ENCODE measurements at regions not wholly inside any gene's neighbourhood (a gene's known extent, or its start where the extent isn't known, plus 50 kb on each side); places are given as distances from the start of the nearest gene placed in this dataset.

DNA sequence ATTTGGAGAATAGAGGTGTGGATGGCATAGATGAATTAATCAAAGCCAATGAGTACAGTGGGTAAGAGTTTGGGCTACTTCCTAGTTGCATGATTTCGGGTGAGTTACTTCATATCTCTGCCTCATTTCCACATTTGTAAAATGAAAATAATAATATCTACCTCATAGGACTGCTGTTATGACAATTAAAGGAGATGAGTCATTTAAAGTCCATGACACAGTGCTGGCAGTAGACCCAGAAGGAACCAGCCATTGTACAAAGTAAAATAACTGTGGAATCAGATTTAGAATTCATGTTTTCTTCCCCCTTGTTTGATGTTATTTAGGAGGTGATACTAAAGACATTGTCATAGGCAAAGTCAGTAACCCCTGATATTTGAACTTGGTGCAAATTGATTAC lies 139.5 kb upstream of the SLC27A6 start (continued):
- no peak for TF ChIP-seq NFRKB (IDR thresholded peaks at IDR 0.05)
- TF ChIP-seq FOSL1 (CRISPR knock-in tag; IDR thresholded peaks at IDR 0.05; ENCODE audit: borderline replicate concordance): no peak

DNA sequence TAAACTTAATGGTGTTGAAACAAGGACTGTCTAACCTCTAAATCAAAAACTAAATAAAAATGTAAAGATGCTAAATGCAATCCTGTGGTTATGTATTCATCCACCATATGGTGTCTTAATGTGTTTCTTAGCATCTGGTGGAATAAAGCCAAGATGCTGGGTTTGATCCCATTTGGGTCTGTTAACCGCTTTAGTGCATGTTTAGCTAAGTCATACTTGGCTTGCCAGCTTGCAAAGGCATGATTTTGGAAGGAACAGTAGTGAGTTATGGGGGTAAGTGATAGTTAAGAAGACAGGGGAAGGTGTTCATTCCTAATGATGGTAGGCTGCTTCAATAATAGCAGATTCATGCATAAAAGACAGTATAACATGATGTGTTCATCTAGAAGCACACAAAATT lies 139.0 kb upstream of the SLC27A6 start:
- in situ Hi-C loops (cut with HindIII; ENCODE audit: extremely low pct_ligation_motif_present, low pct_unique_long_range_greater_than_20kb): loop anchor here (25.0 kb wide), 1 partner anchor 614 kb away; no protein-coding TSS in a partner anchor
- ATAC-seq: no peak
- no peak for DNase-seq (ENCODE audit: low spot score)
- POLR2A ChIA-PET: no interaction called here
- H3K9me3 ChIP-seq (ENCODE audit: low read length): peaks cover 13% of the 10 kb centered on the region
- BruUV-seq (replicated peaks): no TSS peak
- no peaks in the 10 kb centered on the region for H3K79me2 ChIP-seq (ENCODE audit: insufficient read depth, low read length)
- intact Hi-C loops (cut with micrococcal nuclease; ENCODE audit: unreplicated experiment): no loop called here
- no peaks in the 10 kb centered on the region for H3K36me3 ChIP-seq (replicated peaks in 1 of 2; ENCODE audit: control insufficient read depth in 1 of 2, insufficient read depth in 2 of 2, low read length in 2 of 2)
- H3K27ac ChIP-seq (ENCODE audit: extremely low read length, insufficient read depth, low read length): no peak overlapping the region
- H3K4me3 ChIP-seq (replicated peaks in 1 of 3; ENCODE audit: insufficient read depth in 1 of 3, low read depth in 2 of 3, low read length in 3 of 3): no peak overlapping the region
- H3K4me2 ChIP-seq (ENCODE audit: low read depth, low read length): no peak overlapping the region
- no peak overlapping the region for H3K9ac ChIP-seq (ENCODE audit: insufficient read depth, low read depth, low read length)
- CTCF ChIA-PET (ENCODE audit: low intra/inter-chr PET ratio, low total read pairs): no interaction called here
- TF ChIP-seq, protein P1, sequence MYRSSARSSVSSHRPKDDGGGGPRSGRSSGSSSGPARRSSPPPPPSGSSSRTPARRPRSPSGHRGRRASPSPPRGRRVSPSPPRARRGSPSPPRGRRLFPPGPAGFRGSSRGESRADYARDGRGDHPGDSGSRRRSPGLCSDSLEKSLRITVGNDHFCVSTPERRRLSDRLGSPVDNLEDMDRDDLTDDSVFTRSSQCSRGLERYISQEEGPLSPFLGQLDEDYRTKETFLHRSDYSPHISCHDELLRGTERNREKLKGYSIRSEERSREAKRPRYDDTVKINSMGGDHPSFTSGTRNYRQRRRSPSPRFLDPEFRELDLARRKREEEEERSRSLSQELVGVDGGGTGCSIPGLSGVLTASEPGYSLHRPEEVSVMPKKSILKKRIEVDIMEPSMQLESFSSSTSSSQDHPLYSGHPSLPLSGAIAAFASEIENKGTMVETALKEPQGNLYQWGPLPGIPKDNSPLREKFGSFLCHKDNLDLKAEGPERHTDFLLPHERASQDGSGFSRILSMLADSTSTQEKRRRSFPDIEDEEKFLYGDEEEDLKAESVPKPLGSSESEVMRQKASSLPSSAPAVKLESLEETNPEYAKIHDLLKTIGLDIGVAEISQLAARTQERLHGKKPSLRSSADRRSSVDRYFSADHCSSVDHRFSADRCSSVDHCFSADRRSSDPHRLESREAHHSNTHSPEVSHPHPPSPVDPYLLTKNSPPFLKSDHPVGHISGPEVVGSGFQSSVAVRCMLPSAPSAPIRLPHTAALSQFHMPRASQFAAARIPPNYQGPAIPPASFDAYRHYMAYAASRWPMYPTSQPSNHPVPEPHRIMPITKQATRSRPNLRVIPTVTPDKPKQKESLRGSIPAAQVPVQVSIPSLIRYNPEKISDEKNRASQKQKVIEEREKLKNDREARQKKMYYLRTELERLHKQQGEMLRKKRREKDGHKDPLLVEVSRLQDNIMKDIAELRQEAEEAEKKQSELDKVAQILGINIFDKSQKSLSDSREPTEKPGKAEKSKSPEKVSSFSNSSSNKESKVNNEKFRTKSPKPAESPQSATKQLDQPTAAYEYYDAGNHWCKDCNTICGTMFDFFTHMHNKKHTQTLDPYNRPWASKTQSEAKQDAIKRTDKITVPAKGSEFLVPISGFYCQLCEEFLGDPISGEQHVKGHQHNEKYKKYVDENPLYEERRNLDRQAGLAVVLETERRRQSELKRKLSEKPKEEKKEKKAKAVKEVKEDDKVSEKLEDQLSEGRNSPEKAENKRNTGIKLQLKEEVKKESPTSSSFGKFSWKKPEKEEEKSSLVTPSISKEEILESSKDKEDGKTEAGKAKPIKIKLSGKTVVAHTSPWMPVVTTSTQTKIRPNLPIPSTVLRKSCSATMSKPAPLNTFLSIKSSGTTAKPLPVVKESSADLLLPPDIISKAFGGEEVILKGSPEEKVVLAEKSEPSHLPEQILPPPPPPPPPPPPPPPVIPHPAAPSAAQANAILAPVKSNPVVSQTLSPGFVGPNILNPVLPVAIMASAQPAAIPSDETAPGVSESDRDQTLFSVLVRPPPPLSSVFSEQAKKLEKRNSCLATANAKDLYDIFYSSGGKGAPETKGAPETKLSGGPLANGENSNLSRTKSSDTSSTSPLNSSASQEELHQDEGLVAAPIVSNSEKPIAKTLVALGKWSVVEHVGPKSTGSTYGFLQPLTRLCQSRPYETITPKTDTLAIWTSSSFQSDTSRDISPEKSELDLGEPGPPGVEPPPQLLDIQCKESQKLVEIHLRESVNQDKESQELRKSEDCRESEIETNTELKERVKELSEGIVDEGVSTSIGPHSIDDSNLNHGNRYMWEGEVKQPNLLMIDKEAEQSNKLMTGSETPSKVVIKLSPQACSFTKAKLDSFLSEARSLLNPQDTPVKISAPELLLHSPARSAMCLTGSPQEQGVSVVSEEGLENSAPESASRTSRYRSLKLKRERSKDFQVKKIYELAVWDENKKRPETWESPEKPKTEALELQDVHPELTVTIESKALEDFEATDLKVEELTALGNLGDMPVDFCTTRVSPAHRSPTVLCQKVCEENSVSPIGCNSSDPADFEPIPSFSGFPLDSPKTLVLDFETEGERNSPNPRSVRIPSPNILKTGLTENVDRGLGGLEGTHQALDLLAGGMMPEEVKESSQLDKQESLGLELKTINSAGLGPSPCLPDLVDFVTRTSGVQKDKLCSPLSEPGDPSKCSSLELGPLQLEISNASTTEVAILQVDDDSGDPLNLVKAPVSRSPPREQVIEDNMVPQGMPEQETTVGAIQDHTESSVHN (CRISPR knock-in tag; IDR thresholded peaks at IDR 0.05): no peak
- TF ChIP-seq, protein P2, sequence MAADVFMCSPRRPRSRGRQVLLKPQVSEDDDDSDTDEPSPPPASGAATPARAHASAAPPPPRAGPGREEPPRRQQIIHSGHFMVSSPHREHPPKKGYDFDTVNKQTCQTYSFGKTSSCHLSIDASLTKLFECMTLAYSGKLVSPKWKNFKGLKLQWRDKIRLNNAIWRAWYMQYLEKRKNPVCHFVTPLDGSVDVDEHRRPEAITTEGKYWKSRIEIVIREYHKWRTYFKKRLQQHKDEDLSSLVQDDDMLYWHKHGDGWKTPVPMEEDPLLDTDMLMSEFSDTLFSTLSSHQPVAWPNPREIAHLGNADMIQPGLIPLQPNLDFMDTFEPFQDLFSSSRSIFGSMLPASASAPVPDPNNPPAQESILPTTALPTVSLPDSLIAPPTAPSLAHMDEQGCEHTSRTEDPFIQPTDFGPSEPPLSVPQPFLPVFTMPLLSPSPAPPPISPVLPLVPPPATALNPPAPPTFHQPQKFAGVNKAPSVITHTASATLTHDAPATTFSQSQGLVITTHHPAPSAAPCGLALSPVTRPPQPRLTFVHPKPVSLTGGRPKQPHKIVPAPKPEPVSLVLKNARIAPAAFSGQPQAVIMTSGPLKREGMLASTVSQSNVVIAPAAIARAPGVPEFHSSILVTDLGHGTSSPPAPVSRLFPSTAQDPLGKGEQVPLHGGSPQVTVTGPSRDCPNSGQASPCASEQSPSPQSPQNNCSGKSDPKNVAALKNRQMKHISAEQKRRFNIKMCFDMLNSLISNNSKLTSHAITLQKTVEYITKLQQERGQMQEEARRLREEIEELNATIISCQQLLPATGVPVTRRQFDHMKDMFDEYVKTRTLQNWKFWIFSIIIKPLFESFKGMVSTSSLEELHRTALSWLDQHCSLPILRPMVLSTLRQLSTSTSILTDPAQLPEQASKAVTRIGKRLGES (CRISPR knock-in tag; IDR thresholded peaks at IDR 0.05; ENCODE audit: borderline replicate concordance): no peak
- TF ChIP-seq NCOA5 (CRISPR knock-in tag; IDR thresholded peaks at IDR 0.05) (no peak), ZNF253 (CRISPR knock-in tag; IDR thresholded peaks at IDR 0.05; ENCODE audit: borderline replicate concordance) (no peak), XBP1 (CRISPR knock-in tag; IDR thresholded peaks at IDR 0.05) (no peak), RFXANK (CRISPR knock-in tag; IDR thresholded peaks at IDR 0.05) (no peak), KLF12 (CRISPR knock-in tag; IDR thresholded peaks at IDR 0.05; ENCODE audit: borderline replicate concordance) (no peak), ZNF256 (CRISPR knock-in tag; conservative IDR thresholded peaks at IDR 0.05) (no peak), CC2D1A (CRISPR knock-in tag; IDR thresholded peaks at IDR 0.05) (no peak), ZFP90 (CRISPR knock-in tag; IDR thresholded peaks at IDR 0.05; ENCODE audit: borderline replicate concordance) (no peak)
- TF ChIP-seq, protein P3, sequence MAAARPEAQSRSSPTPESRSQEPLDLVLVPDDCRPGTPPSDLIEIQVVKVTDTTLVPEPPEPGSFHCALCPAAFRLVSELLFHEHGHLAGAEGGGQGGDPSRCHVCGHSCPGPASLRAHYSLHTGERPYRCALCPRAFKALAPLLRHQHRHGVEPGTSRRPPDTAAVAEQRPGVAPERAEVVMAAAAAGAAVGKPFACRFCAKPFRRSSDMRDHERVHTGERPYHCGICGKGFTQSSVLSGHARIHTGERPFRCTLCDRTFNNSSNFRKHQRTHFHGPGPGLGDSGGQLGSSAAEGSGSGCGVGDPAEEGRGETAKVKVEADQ (CRISPR knock-in tag; IDR thresholded peaks at IDR 0.05; ENCODE audit: borderline replicate concordance): no peak
- WGBS (ENCODE audit: low lambda C conversion rate): 0% methylated on average over 1 of the region's 1 CpG
- H4K20me1 ChIP-seq (ENCODE audit: insufficient read depth, low read length): no peaks in the 10 kb centered on the region
- no peak for FAIRE-seq
- no peak overlapping the region for H2AFZ ChIP-seq (ENCODE audit: low read length)
- no peaks in the 10 kb centered on the region for H3K4me1 ChIP-seq (ENCODE audit: insufficient read depth, low read length)
- no peaks in the 10 kb centered on the region for H3K27me3 ChIP-seq (ENCODE audit: control insufficient read depth in 1 of 2, insufficient read depth in 2 of 2, low read length in 2 of 2)

Data from HepG2 (cell line).